ENCODE measurements at regions not wholly inside any gene's neighbourhood (a gene's known extent, or its start where the extent isn't known, plus 50 kb on each side); places are given as distances from the start of the nearest gene placed in this dataset.
A peak's percentile ranks its signal among the peaks of the same experiment; 100 is the strongest.

DNA sequence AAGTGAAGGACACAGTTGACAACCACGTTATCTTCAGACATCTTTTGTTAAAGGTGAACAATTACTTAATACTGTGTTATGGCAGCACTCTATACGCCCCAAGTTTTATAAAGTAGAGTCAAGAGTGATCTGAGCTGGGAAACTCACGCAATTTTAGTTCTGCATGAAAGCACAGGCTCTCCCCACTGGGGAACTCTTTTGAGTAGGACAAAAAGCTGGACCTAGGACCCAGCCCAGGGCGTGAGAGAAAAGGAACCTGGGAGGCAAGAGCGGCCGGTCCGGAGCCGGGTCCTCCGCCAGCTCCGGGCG, 152.6 kb upstream of the SLC4A4 start:
- no peak overlapping the region for H3K27ac ChIP-seq
- no peaks in the 10 kb centered on the region for H3K9me3 ChIP-seq (replicated peaks)
- no peaks in the 10 kb centered on the region for H3K4me1 ChIP-seq
- no peak for DNase-seq
- H3K4me3 ChIP-seq, result peak overlapping the region; percentile 65
- H3K27me3 ChIP-seq, result peaks cover 18% of the 10 kb centered on the region; the same call in 1 of the 2 replicates
- H3K36me3 ChIP-seq, result no peaks in the 10 kb centered on the region

DNA sequence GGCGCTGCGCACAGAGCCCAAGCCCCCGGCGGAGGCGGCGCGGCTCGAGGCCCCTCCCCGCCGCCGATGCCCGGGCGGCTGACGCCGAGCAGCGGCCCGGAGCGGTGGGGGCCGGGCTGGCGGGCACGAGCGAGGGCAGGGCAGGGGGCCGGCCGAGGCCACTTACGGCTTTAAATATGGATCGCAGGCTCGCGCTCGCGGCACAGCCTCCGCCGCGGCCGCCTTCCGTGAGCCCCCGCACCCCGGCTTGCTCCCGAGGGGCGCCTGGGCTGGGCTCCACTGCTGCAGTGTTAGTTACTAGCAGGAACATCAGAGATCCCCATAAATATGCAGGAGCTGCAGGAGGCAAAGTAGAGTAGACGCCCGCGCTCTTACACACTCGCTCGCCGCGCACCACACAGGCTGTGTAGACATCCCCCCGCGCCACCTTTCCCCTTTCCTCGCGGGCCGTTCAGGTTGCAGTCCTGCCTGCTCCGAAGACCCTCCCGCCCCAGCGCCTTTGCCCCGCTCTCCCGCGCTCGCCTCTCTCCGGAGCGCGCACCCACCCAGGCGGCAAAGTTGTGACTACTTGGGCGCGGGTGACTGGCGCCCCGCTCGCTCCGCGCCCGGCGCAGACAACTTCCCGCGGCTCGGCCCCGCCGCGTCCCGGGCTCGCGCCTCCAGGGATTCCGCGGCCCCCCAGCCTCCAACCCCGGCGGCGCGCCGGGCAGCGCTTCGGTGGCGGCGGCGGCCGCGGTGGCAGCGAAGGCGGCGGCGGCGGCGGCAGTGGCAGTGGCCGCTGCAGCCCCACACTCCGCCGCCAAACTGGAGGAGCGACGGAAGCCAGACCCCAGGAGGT, 152.0 kb upstream of the SLC4A4 start:
- Histone ChIP-seq H3K9me3 (replicated peaks) (no peaks in the 10 kb centered on the region), H3K27me3 (peaks cover 18% of the 10 kb centered on the region; the same call in 1 of the 2 replicates), H3K27ac (no peak overlapping the region), H3K4me1 (no peaks in the 10 kb centered on the region), H3K36me3 (no peaks in the 10 kb centered on the region), H3K4me3 (peak overlapping the region; percentile 65)
- peak; percentile 31 to 61 for DNase-seq

DNA sequence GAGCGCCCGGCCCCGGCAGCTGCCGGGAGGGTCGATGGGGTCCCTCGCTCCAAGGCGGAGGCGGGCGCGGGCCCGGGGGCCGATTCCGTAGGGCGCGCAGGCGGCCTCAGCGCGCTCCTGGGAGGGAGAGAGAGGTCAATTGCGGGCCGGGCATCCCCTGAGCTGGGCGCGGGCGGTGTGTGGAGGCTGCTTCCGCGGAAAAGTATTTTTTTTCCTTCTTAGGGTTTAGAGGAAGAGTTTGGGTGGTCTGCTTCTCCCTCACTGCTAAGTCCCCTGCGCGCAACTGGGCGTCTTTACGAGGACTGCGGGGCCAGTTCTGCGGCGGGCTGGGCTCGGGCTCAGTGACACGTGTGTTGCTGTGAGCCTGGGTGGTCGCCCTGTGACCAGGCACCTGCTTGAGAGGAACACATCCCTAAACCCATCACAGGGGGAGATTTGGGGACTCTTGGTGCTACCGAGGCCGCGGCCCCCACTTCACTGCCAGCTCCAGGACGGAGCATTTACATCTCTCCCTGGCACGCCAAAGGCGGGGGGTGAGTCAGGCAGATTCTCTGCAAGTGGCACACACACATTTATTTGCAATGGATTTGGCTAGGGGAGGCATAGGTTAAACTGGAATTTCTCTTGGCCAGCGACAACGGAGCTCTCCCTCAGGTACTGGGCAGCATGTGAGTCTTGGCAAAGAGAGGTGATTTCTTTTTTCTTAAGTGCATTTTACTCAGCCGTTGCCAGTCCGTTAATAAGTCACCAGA, 151.2 kb upstream of the SLC4A4 start:
- DNase-seq, result peak; percentile 16 to 37
- H3K4me3 ChIP-seq, result peak overlapping the region; percentile 65
- no peak overlapping the region for H3K27ac ChIP-seq
- H3K36me3 ChIP-seq, result no peaks in the 10 kb centered on the region
- no peaks in the 10 kb centered on the region for H3K4me1 ChIP-seq
- no peaks in the 10 kb centered on the region for H3K9me3 ChIP-seq (replicated peaks)
- peaks cover 18% of the 10 kb centered on the region; the same call in 1 of the 2 replicates for H3K27me3 ChIP-seq

DNA sequence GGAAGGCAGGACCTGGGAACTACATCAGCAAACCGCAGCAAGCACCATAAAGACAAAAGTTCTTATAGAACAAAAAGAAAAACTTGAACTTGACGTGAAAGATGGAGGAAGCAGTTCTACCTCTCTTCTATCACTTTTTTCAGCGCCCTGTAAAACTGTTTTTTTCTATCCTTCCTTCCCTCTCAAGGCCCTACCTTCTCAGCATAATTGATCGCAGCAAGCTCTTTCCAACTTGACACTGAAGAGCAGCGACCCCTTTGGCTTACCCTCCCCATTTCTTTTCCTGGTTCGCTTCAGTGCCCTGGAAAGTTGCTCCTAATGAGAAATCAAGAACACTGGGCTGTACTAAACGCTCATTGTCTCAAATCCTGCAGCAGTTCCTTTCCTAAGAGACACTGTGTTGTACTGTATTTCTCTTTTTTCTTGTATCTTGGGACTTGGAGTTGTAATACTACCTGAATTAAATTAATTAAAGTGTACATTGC, 150.6 kb upstream of the SLC4A4 start:
- no peak overlapping the region for H3K4me3 ChIP-seq
- no peak overlapping the region for H3K27ac ChIP-seq
- no peak for DNase-seq
- H3K9me3 ChIP-seq (replicated peaks), result no peaks in the 10 kb centered on the region
- H3K36me3 ChIP-seq, result no peaks in the 10 kb centered on the region
- peaks cover 18% of the 10 kb centered on the region; the same call in 1 of the 2 replicates for H3K27me3 ChIP-seq
- no peaks in the 10 kb centered on the region for H3K4me1 ChIP-seq

DNA sequence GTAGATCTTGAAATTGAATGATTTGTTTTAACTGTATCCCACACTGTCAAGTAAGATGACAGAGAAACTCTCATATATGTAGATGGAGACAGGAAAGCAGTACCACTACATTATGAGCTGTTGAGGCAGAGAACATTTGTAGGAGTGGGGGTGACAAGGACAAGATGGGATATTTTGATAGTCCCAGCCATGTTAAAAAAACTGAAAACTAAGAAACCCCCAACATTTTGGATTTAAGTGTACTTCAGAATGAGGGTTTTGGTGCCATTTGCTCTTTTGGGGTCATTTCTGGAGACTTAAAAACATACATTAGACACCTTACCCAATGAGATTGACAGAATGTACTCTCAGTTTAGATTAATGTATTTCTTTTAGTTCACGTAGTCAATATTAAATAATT, 149.9 kb upstream of the SLC4A4 start:
- Histone ChIP-seq H3K9me3 (replicated peaks) (no peaks in the 10 kb centered on the region), H3K36me3 (no peaks in the 10 kb centered on the region), H3K4me1 (no peaks in the 10 kb centered on the region), H3K27ac (no peak overlapping the region), H3K27me3 (peaks cover 18% of the 10 kb centered on the region; the same call in 1 of the 2 replicates), H3K4me3 (no peak overlapping the region)
- DNase-seq, result no peak

DNA sequence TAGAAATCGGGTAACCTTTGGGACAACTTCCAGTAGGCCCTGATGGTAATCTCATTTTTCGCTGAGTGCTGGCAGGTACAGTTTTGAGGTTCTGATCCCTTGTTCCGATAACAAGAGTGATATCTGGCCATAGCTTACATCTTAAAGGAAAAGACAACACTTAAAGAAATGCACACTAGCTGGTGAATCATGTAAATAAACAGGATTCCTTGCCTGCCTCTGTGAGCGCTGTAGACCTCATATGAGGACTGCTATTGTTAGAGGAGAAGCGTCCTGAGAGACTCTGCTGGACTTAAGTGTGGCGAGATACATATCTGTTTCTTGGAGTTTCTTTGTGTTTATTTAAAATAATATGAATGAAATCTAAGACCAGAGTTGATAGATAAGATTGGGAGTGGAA, 149.3 kb upstream of the SLC4A4 start:
- H3K27me3 ChIP-seq, result peaks cover 18% of the 10 kb centered on the region; the same call in 1 of the 2 replicates
- no peak overlapping the region for H3K27ac ChIP-seq
- no peak overlapping the region for H3K4me3 ChIP-seq
- no peaks in the 10 kb centered on the region for H3K9me3 ChIP-seq (replicated peaks)
- no peaks in the 10 kb centered on the region for H3K36me3 ChIP-seq
- H3K4me1 ChIP-seq, result no peaks in the 10 kb centered on the region
- no peak for DNase-seq

DNA sequence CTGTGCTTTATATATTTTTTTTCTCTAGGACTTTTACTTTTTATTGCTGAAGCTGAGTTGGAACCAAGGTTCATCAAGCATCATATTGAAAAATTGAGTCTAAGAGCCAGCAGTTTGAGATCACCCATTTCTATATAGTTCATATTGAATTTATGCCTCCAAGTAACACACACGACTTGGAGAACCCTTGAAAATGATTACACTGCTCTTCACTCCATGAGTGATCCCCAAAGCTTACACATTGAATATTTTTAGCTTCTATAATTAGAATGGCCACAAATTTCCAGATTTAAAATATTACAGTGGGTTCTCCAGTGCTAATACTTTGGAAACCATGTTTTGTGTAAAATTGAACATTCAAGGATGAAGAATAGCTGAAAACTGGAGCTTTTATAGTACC, 144.4 kb upstream of the SLC4A4 start:
- Histone ChIP-seq H3K9me3 (replicated peaks) (no peaks in the 10 kb centered on the region), H3K4me3 (no peak overlapping the region), H3K4me1 (no peaks in the 10 kb centered on the region), H3K36me3 (no peaks in the 10 kb centered on the region), H3K27ac (no peak overlapping the region), H3K27me3 (no peaks in the 10 kb centered on the region)
- DNase-seq, result no peak

DNA sequence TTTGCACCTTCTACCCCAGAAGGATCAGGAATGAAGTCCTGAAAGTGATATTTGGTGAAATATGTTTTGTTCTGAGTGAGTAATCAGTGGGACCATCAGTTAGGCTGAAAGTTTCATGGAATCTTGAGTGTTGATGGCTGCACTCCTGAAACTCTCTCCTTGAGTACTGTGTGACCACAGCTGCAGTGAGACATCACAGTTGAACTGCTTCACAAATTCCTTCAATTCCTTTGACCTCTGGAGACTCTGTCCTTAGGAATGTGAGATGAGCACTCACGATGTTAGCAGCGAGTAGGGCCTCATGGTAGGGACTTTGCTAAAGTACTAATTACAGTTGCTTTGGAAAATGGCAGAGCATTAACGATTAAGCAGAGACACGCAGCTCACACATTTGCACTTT, 142.9 kb upstream of the SLC4A4 start:
- DNase-seq, result no peak
- no peaks in the 10 kb centered on the region for H3K36me3 ChIP-seq
- H3K27ac ChIP-seq, result no peak overlapping the region
- H3K27me3 ChIP-seq, result no peaks in the 10 kb centered on the region
- no peaks in the 10 kb centered on the region for H3K9me3 ChIP-seq (replicated peaks)
- no peaks in the 10 kb centered on the region for H3K4me1 ChIP-seq
- no peak overlapping the region for H3K4me3 ChIP-seq

DNA sequence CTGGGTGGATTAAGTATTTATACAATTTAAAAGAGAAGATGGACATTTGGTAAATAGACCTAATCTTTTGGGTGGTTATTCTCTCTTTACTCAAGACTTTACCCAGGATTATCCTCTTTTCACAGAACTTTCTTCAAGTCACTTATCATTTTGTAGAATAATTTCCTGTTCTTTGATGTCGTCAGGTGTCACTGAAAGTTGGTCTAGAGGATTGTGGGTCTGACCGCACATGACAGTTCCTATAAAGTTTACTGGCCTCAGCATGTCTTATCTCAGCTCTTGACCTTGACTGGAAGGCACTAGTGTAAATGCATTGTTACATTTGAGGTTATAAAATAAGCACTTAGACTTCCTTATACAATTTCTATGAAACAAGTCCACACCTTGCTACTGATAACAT, 139.9 kb upstream of the SLC4A4 start:
- H3K4me3 ChIP-seq, result no peak overlapping the region
- no peaks in the 10 kb centered on the region for H3K36me3 ChIP-seq
- no peaks in the 10 kb centered on the region for H3K4me1 ChIP-seq
- no peak overlapping the region for H3K27ac ChIP-seq
- H3K27me3 ChIP-seq, result peaks cover 2% of the 10 kb centered on the region; the same call in 1 of the 2 replicates
- no peak for DNase-seq
- H3K9me3 ChIP-seq (replicated peaks), result no peaks in the 10 kb centered on the region

DNA sequence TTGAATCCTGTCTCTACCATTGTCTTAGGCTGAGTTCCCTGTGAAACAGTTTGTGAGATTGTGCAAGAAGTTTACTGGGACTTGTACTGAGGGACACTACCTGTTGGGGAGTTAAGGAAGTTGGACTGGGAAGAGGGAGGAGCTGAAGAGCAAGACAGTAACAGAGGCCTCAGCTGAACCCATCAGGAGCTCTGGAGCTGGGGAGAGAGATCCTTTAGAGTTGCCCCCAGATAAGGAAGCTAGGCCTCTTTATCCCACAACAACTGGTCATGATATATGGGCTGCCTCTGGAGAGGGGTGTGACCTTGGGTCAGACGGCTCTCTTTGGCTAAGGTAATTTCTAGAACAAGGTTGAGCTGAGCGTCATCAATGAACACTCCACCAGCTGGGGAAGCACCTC, 137.8 kb upstream of the SLC4A4 start:
- no peaks in the 10 kb centered on the region for H3K36me3 ChIP-seq
- H3K4me1 ChIP-seq, result no peaks in the 10 kb centered on the region
- H3K9me3 ChIP-seq (replicated peaks), result no peaks in the 10 kb centered on the region
- H3K4me3 ChIP-seq, result no peak overlapping the region
- no peak for DNase-seq
- H3K27me3 ChIP-seq, result peaks cover 2% of the 10 kb centered on the region; the same call in 1 of the 2 replicates
- no peak overlapping the region for H3K27ac ChIP-seq

DNA sequence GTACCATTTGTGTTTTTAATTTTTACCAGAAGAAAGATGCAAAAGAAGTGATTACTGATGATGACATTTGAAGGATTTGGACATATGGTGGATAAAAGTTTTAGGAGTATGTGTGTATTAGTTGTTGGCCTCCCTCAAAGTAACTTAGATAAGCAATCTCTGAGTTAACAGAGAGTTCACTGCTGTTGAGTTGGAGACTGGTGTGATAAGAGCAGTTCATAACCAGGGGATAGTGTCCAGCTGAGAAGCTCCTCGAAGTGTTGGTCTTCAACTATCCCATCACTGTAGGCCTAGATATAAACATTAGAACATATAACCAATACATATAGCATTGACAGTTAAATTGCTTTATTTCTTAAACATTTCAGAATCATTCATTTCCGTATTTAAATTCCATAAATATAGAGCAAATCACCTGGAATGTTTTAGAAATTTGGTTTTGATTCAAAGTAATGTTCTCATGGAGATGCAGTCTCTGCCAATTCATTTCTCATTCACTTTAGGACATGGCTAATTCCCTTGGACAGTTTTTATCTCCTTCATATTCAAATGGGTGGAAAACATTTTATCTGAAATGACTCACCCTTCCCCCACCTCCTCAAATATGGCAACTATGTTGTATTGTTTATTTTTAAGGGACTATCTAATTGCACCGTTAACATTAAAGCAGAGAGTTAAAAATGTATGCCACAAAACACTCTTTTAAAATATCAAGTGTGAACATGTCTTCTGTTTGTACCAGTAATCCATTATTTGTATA, 136.8 kb upstream of the SLC4A4 start:
- Histone ChIP-seq H3K36me3 (no peaks in the 10 kb centered on the region), H3K4me3 (no peak overlapping the region), H3K27me3 (peaks cover 2% of the 10 kb centered on the region; the same call in 1 of the 2 replicates), H3K9me3 (replicated peaks) (no peaks in the 10 kb centered on the region), H3K27ac (no peak overlapping the region), H3K4me1 (no peaks in the 10 kb centered on the region)
- no peak for DNase-seq

DNA sequence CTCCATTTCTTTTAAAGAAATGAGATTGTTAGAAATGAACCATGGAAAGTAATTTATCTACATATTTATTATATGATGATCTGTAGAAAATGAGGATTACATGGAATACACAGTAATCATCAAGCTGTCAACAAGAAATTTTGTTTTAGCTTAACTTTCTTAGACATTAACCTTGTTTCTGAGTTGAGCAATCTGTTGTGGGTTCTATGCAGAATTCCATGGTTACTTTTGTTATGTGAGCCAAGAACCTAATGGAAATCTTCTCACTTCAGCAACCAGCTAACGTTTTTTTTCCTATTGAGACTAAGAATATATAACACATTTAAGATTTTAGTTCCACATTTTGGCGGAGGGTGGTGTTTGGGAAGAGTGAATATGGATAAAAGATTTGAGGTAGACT, 136.1 kb upstream of the SLC4A4 start:
- Histone ChIP-seq H3K27me3 (peaks cover 2% of the 10 kb centered on the region; the same call in 1 of the 2 replicates), H3K9me3 (replicated peaks) (no peaks in the 10 kb centered on the region), H3K4me1 (no peaks in the 10 kb centered on the region), H3K27ac (no peak overlapping the region), H3K36me3 (no peaks in the 10 kb centered on the region), H3K4me3 (no peak overlapping the region)
- DNase-seq, result no peak

DNA sequence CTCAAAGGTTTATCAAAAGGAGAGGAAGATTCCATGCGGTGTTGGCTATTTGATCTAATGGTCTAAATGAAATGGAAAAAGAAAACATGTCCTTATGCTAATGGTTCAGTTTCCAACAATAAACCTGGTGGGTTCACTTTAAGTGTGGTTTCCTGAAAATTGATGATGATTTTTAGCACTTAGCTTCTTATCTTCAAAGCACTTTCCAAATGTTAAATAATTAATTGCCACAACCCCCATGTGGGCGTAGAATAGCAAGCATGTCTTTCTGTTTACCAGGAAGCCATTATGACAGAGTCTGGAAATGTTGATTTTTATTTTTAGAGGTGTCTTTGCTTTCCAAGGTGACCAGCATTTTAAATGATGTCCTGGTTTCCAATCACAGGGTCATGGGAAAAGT, 134.8 kb upstream of the SLC4A4 start:
- no peak overlapping the region for H3K4me3 ChIP-seq
- no peak for DNase-seq
- H3K9me3 ChIP-seq (replicated peaks), result no peaks in the 10 kb centered on the region
- no peak overlapping the region for H3K27ac ChIP-seq
- H3K36me3 ChIP-seq, result no peaks in the 10 kb centered on the region
- H3K27me3 ChIP-seq, result peaks cover 2% of the 10 kb centered on the region; the same call in 1 of the 2 replicates
- no peaks in the 10 kb centered on the region for H3K4me1 ChIP-seq

DNA sequence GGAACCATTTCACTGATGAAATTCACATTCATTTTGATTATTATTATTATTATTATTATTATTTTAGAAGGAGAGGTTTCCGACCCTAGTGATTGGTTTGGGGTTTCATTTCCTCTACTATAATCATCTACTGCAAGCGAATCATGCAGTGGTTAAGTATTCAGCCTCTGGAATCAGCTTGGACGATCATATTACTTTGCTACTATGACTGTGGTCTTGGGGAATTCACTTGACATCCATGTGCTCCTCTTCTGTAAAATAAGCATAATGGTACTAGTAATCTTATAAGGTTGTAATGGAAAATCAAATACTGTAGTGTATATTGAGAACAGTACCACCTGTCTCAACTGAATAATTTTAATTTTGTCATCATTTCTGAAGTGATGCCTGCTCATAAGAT, 132.1 kb upstream of the SLC4A4 start:
- no peak overlapping the region for H3K27ac ChIP-seq
- peaks cover 2% of the 10 kb centered on the region; the same call in 1 of the 2 replicates for H3K27me3 ChIP-seq
- no peak for DNase-seq
- H3K9me3 ChIP-seq (replicated peaks), result no peaks in the 10 kb centered on the region
- H3K4me3 ChIP-seq, result no peak overlapping the region
- no peaks in the 10 kb centered on the region for H3K36me3 ChIP-seq
- H3K4me1 ChIP-seq, result no peaks in the 10 kb centered on the region

DNA sequence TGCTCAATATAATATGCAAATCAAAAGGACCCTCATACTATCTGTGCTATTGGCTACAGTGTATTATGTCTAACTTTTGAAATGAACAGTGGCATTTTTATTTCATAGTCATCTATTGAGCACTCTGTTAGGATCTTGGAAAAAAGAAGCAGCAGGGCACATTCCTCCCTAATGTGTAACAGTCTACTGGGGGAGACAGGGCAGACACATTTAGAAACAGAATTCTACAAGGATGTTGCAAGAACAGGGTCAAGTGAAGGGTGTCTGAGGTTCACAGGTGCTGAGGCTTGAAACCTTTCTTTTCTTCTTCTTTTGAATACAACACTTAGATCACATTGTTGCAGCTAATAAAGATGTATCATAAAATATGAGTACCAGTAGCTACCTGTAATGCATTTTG, 129.7 kb upstream of the SLC4A4 start:
- DNase-seq, result no peak
- Histone ChIP-seq H3K9me3 (replicated peaks) (no peaks in the 10 kb centered on the region), H3K27me3 (no peaks in the 10 kb centered on the region), H3K4me3 (no peak overlapping the region), H3K4me1 (no peaks in the 10 kb centered on the region), H3K36me3 (no peaks in the 10 kb centered on the region), H3K27ac (no peak overlapping the region)
